ENCODE measurements at regions not wholly inside any gene's neighbourhood (a gene's known extent, or its start where the extent isn't known, plus 50 kb on each side); places are given as distances from the start of the nearest gene placed in this dataset.
A peak's percentile ranks its signal among the peaks of the same experiment; 100 is the strongest.

DNA sequence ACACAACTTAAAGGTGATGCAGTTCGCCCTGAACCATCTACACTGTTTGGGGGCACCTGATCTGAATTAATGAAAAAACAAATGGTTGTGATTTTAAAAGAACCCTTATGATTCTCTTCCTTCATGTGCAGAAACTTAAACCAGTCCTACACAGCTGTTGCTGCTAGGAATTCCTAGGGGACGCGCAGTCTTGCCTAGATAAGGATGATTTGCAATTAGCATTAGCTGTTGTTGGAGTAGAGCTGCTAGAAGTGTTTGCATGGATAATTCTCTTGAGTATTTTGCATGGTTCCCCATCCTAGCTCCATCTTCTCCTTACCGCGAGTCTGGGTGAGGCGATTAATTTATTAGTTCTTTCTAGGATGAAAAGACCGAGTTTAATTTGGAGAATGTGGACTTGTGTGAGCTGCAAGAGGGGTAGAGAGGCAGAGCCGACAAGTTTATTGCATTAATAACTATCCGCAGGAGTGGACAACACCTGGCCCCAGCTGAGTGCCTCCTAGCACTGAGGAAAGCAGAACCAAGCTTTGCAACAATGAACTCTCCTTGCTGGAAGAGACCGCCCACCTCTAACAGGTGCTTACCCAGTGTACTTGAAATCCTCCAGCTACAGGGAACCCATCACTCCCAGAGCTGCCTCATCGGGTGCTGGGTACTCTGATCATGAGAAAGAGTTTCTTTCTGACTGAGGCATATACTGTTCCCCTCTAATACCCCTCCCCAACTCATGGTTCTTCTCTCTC lies 75.0 kb upstream of the WNT7A start:
- DNase-seq, result no peak

DNA sequence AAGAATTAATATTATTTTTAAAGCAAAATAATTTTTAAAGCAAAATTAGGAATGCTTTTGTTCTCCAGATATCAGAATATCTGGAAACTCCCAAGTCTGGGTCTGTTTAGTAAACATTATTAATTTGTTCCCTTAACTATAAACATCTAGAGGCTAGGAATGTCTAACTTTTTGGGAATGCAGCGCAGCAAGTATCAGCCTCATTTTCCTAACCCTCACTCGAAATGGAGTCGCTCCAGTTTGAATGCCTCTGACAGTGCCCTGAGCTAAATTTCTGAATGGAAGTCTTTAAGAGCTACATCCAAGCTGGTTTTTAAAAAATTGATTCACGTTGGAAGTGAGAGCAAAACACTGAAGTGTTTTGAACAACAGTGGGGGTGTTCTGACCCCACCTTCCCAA lies 74.4 kb upstream of the WNT7A start:
- DNase-seq, result no peak

DNA sequence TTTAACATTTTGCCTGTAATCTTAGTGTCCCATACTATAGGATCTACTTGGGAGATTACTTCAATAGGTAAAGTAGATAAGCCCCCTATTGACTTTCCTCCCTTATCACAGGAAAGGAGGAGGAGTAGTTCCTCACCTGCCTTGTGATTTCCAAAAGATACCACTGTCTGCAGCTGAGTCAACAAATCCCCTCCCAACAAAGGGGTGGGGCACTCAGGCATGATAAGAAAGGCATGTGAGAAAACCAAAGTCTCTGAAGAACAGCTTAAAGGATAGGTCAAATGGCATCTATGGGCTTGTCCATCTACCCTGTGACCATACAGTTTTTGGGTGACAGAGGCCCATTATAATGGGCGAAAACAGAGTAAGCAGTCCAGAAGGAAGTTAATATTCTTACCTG lies 71.3 kb upstream of the WNT7A start:
- no peak for DNase-seq

DNA sequence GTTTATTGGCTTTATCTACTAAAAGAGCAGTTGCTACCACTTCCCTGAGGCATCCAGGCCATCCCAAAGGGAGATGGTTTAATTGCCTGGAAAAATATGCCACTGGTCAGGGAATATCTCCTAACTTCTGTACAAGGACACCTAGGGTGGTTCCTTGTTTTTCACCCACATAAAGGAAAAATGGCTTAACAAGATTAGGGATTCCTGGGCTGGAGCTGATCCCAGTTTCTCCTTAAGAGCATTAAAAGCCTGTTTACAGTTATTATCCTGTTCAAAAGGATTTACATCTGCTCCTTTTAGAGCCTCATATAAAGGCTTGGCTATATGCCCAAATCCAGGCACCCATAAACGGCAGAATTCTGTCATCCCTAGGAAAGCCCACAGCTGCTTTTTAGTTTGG lies 70.2 kb upstream of the WNT7A start:
- DNase-seq, result no peak

DNA sequence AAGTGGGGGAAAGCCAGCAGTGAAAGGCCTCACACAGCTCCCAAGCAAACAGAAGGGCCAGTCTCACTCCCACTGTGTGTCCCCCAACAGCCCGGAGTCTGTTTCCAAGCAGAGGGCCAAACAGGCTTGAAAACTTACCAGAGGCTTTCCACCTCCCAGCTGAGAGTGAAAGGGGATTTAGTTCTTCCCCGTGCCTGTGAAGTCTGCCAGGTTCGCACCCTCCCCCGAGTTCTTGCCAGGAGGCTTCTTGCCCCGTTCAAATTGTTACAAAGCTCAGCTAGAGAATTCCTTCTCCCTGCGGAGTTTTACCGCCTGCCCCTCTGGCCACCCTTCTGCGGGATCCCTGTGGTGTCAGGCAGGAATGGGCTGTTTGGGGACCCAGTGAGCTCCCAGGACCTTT lies 68.0 kb upstream of the WNT7A start:
- no peak for DNase-seq

DNA sequence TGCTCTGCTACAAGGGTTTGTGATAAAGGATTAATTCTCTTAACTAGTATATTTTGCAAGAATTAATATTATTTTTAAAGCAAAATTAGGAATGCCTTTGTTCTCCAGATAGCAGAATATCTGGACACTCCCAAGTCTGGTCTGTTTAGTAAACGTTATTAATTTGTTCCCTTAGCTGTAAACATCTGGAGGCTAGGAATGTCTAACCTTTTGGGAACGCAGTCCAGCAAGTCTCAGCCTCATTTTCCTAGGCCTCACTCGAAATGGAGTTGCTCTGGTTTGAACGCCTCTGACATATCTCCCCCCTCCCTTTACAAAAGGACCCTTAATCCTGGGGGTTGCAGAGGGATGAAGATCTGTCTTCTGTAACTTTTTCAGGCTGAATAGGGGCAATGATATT lies 59.3 kb upstream of the WNT7A start:
- DNase-seq, result no peak

DNA sequence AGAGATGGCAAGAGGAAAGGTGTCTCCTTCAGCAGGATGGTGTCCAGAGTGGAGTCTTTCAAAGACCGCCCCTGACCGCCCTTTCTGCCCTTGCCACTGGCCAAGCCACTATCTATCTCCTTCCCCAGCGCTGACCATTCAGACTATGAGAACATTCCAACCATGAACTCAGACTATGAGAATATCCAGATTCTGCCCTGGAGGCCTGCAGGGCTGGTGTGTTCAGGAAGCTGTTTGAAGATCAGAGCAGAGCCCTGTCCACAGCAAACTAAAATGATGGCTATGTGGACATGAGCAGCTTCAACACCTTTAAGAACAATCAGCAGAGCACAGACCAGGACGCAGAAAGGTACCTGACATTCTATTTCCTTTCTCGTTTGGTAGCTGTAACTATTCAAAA lies 57.3 kb upstream of the WNT7A start:
- DNase-seq, result no peak

DNA sequence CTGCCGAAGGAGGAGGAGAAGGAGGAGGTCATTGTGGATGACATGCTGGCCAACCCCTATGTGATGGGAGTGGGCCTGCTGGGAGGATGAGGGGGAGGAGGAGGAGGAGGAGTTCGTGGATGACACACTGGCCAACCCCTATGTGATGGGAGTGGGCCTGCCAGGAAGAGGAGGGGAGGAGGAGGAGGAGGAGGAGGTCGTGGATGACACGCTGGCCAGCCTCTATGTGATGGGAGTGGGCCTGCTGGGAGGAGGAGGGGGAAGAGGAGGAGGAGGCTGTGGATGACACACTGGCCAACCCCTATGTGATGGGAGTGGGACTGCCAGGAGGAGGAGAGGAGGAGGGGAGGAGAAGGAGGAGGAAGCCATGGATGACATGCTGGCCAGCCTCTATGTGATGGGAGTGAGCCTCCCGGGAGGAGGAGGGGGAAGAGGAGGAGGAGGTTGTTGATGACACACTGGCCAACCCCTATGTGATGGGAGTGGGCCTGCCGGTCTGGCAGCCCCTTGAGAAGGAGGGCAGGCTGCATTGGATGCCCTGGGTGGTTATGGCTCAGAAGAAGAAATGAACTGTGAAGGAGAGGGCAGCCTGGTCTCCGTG lies 55.7 kb upstream of the WNT7A start:
- DNase-seq, result no peak

DNA sequence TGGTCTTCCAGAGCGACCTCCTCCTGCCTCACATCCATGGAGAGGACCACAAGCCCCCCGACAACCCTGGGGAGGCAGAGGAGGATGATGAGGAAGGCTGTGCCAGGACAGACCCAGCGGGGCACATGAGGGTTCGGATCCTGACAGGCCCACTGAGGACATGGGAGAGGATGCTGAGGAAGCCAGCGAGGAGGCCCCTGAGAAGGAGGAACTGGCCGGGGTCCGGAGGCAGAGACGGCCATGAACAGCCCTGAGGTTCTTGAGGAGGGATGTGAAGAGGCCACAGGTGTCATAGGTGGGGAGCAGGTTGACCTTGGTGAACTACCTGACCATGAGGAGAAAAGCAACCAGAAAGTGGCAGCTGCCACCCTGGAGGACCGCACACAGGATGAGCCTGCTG lies 54.9 kb upstream of the WNT7A start:
- no peak for DNase-seq

DNA sequence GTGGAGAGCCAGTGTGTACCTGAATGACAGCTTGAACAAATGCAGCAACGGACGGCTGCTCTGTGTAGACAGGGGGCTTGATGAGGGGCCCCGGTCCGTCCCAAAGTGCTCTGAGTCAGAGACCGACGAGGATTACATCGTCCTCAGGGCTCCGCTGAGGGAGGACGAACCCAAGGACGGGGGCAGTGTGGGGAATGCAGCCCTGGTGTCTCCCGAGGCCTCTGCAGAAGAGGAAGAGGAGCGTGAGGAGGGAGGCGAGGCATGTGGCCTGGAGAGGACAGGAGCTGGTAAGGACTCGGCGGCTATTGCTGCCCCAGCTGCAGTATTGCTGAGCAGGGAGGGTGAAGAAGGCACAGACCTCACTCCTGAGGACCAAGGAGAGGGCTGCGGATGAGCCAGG lies 54.4 kb upstream of the WNT7A start:
- DNase-seq, result no peak

DNA sequence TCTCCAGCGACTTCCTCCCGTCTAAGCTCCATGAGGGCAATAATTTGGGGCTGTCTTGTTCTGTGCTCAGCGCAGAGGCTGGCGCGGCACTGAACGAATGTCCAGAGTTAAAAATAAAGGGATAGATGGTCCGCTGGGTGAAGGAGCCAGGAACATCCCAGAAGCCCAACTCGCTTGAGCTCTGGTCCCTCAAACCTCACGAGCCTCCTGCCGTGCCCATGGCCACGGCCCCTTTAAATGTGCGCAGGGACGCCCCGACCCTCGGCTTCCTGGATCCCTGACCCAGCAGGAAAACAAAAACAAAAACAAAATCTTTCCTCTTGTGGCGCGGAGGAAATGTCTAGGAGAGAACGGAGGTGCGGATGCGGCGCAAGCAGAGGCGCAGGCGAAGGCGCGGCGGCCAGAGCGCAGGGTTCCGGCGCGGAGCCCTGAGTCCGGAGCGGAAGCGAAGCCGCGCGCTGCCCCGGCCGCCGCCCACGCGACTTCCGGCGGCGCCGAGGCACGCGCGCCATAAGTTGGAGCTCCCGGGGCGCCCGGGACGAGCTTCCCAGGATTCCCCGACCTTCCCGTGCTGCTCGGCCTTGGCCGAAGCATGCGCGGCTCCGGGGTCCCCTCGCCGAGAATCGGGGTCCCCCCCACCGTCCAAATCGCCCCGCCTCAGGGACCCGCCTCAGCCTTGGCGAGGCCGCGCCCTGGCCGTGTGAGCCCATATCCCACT lies 52.9 kb upstream of the WNT7A start:
- DNase-seq, result peak in 1 of 2 donors; percentile 1

DNA sequence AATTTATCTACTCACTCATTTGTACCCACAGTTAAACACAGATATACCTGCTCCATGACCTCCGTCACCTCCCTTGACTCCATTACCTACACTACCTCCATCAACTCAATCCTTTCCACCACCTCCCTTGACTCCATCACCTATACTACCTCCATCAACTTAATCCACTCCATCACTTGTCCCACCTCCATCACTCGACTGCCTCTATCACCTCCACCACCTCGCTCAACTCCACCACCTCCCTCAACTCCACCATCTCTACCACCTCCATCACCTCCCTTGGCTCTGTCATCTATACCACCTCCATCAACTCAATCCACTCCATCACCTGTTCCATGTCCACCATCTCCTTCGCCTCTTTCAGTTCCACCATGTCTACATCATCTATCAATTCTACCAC lies 51.3 kb upstream of the WNT7A start:
- no peak for DNase-seq
